Common myeloid progenitor, CD34-positive (primary cell): ENCODE measurements at regions not wholly inside any gene's neighbourhood (a gene's known extent, or its start where the extent isn't known, plus 50 kb on each side); places are given as distances from the start of the nearest gene placed in this dataset.

Source experiments
- CTCF ChIA-PET: fragments of 350-600 bp; sonication (Branson Sonifier 250); formaldehyde crosslinking; loops from one replicate; lab custom pipeline; 2021; ENCODE audit warnings: antibody characterized with exemption; lab: Charles Lee
- POLR2A ChIA-PET: fragments of 350-600 bp; sonication (Branson Sonifier 250); formaldehyde crosslinking; loops from one replicate; lab custom pipeline; 2021; ENCODE audit warnings: antibody characterized with exemption; lab: Charles Lee
- DNase-seq, 3 donors: peaks; one replicate each; pipeline versions ENCODE4 v3.0.0 to v3.0.0-alpha.2; 2013
- H3K27ac ChIP-seq, 2 experiments: 1 replicate in 1 of 2; 2 replicates in 1 of 2; pipeline ENCODE4 v1.7.0; 2013; ENCODE audit warnings: inconsistent platforms in 2 of 2, low read length in 2 of 2, mild to moderate bottlenecking in 2 of 2, low read depth in 1 of 2, moderate library complexity in 1 of 2; ENCODE audit not compliant: severe bottlenecking in 2 of 2, insufficient read depth in 1 of 2, poor library complexity in 1 of 2
- H3K27me3 ChIP-seq, 5 experiments: replicated peaks in 2 of 5; 1 replicate in 3 of 5; 2 replicates in 2 of 5; pipeline versions ENCODE4 v1.6.1 to v1.7.0; 2013; ENCODE audit warnings: low read length in 4 of 5, mild to moderate bottlenecking in 2 of 5, moderate library complexity in 2 of 5, inconsistent platforms in 1 of 5; ENCODE audit not compliant: insufficient read depth in 5 of 5, control insufficient read depth in 4 of 5
- H3K36me3 ChIP-seq, 4 experiments: 1 replicate in 2 of 4; 2 replicates in 2 of 4; pipeline versions ENCODE4 v1.6.1 to v1.7.0; 2013; ENCODE audit warnings: low read length in 3 of 4, control low read depth in 1 of 4, mild to moderate bottlenecking in 1 of 4; ENCODE audit not compliant: control insufficient read depth in 4 of 4, insufficient read depth in 4 of 4
- H3K4me1 ChIP-seq, 4 experiments: 1 replicate in 3 of 4; 2 replicates in 1 of 4; pipeline versions ENCODE4 v1.6.1 to v1.7.1; 2013; ENCODE audit warnings: low read length in 3 of 4, mild to moderate bottlenecking in 3 of 4, control low read depth in 1 of 4, inconsistent platforms in 1 of 4, moderate library complexity in 1 of 4; ENCODE audit not compliant: control insufficient read depth in 4 of 4, insufficient read depth in 4 of 4; ENCODE audit errors: control extremely low read depth in 1 of 4
- H3K4me3 ChIP-seq, 7 experiments: 1 replicate in 4 of 7; 2 replicates in 3 of 7; pipeline versions ENCODE4 v1.5.1 to v1.7.0; 2013; ENCODE audit warnings: mild to moderate bottlenecking in 7 of 7, low read length in 6 of 7, moderate library complexity in 6 of 7, inconsistent platforms in 2 of 7, low read depth in 2 of 7, control low read depth in 1 of 7; ENCODE audit not compliant: insufficient read depth in 4 of 7, control insufficient read depth in 1 of 7; ENCODE audit errors: extremely low read depth in 1 of 7
- H3K9me3 ChIP-seq, 5 experiments: 1 replicate in 4 of 5; 2 replicates in 1 of 5; pipeline versions ENCODE4 v1.6.1 to v1.7.1; 2013; ENCODE audit warnings: low read length in 4 of 5, mild to moderate bottlenecking in 2 of 5, inconsistent platforms in 1 of 5, low read depth in 1 of 5, moderate library complexity in 1 of 5; ENCODE audit not compliant: control insufficient read depth in 4 of 5, insufficient read depth in 2 of 5; ENCODE audit errors: control extremely low read depth in 1 of 5
- WGBS: methylation state at CpG from one replicate; pipeline ENCODE4 v1.1.5; 2013; ENCODE audit not compliant: insufficient coverage; 5-methylcytosine and 5-hydroxymethylcytosine counted together

GRCh38 chr14:58899317-58899713, 261.6 kb downstream of the DACT1 start:
- ChIA-PET POLR2A (no interaction called here), CTCF (interaction anchor here (1.7 kb wide), 1 partner anchor 12 kb away, joined by 4 read pairs; no protein-coding TSS in a partner anchor)
- WGBS = 96% methylated on average over 3 of the region's 3 CpGs
- DNase-seq = no peak
- H3K4me1 ChIP-seq = no peaks in the 10 kb centered on the region
- H3K36me3 ChIP-seq = no peaks in the 10 kb centered on the region
- no peak overlapping the region for H3K27ac ChIP-seq
- no peaks in the 10 kb centered on the region for H3K9me3 ChIP-seq
- no peaks in the 10 kb centered on the region for H3K27me3 ChIP-seq
- no peak overlapping the region for H3K4me3 ChIP-seq

GRCh38 chr14:58901826-58902225, 264.1 kb downstream of the DACT1 start:
- POLR2A ChIA-PET = no interaction called here
- DNase-seq = peak in 2 of 3 donors; percentile 19 to 25
- Histone ChIP-seq H3K4me1 (no peaks in the 10 kb centered on the region), H3K27ac (no peak overlapping the region), H3K27me3 (no peaks in the 10 kb centered on the region), H3K4me3 (no peak overlapping the region), H3K9me3 (no peaks in the 10 kb centered on the region), H3K36me3 (no peaks in the 10 kb centered on the region)
- CTCF ChIA-PET = no interaction called here

GRCh38 chr14:58904776-58905175, 267.0 kb downstream of the DACT1 start:
- no peaks in the 10 kb centered on the region for H3K9me3 ChIP-seq
- WGBS = no CpG with 5 or more reads among the region's 1 CpG
- H3K4me1 ChIP-seq = no peaks in the 10 kb centered on the region
- no peaks in the 10 kb centered on the region for H3K36me3 ChIP-seq
- H3K4me3 ChIP-seq = no peak overlapping the region
- no peak overlapping the region for H3K27ac ChIP-seq
- ChIA-PET CTCF (no interaction called here), POLR2A (no interaction called here)
- no peaks in the 10 kb centered on the region for H3K27me3 ChIP-seq
- no peak for DNase-seq

GRCh38 chr14:58907803-58908202, 270.0 kb downstream of the DACT1 start:
- Histone ChIP-seq H3K9me3 (no peaks in the 10 kb centered on the region), H3K36me3 (no peaks in the 10 kb centered on the region), H3K4me1 (no peaks in the 10 kb centered on the region), H3K4me3 (no peak overlapping the region), H3K27me3 (no peaks in the 10 kb centered on the region), H3K27ac (no peak overlapping the region)
- POLR2A ChIA-PET = no interaction called here
- CTCF ChIA-PET = no interaction called here
- no peak for DNase-seq
- no CpG with 5 or more reads among the region's 1 CpG for WGBS

GRCh38 chr14:58912287-58912686, 274.5 kb downstream of the DACT1 start:
- 95% methylated on average over 2 of the region's 6 CpGs for WGBS
- DNase-seq = no peak
- Histone ChIP-seq H3K9me3 (no peaks in the 10 kb centered on the region), H3K36me3 (no peaks in the 10 kb centered on the region), H3K4me3 (no peak overlapping the region), H3K27ac (no peak overlapping the region), H3K27me3 (no peaks in the 10 kb centered on the region), H3K4me1 (no peaks in the 10 kb centered on the region)
- ChIA-PET POLR2A (no interaction called here), CTCF (no interaction called here)

- no peak for DNase-seq
- WGBS = no CpG with 5 or more reads among the region's 3 CpGs
- POLR2A ChIA-PET = no interaction called here
- Histone ChIP-seq H3K4me1 (no peaks in the 10 kb centered on the region), H3K36me3 (no peaks in the 10 kb centered on the region), H3K27me3 (no peaks in the 10 kb centered on the region), H3K9me3 (no peaks in the 10 kb centered on the region), H3K27ac (no peak overlapping the region), H3K4me3 (no peak overlapping the region)
- CTCF ChIA-PET = no interaction called here
These were observed 275.2 kb downstream of the DACT1 start for GRCh38 chr14:58912799-58913432.

- Histone ChIP-seq H3K9me3 (no peaks in the 10 kb centered on the region), H3K36me3 (no peaks in the 10 kb centered on the region), H3K4me1 (no peaks in the 10 kb centered on the region), H3K27me3 (no peaks in the 10 kb centered on the region), H3K27ac (no peak overlapping the region), H3K4me3 (no peak overlapping the region)
- ChIA-PET CTCF (interaction anchor here (1.0 to 1.5 kb wide), 2 partner anchors 9 to 106 kb away, joined by 3 read pairs; no protein-coding TSS in a partner anchor), POLR2A (no interaction called here)
- WGBS = 99% methylated on average over 6 of the region's 10 CpGs
- no peak for DNase-seq
These were observed 274.1 kb upstream of the DAAM1 start for GRCh38 chr14:58914279-58914855.
